ENCODE measurements at regions not wholly inside any gene's neighbourhood (a gene's known extent, or its start where the extent isn't known, plus 50 kb on each side); places are given as distances from the start of the nearest gene placed in this dataset.

- POLR2A ChIA-PET (ENCODE audit: unreplicated experiment): no interaction called here
- H3K27ac ChIP-seq (ENCODE audit: insufficient read depth, low read length): no peak overlapping the region
- H3K79me1 ChIP-seq (ENCODE audit: low read depth in 1 of 2, low read length in 2 of 2): no peaks in the 10 kb centered on the region
- no peak overlapping the region for H3K4me2 ChIP-seq (ENCODE audit: low read depth, low read length)
- no peak overlapping the region for H2BK120ac ChIP-seq (ENCODE audit: low read depth, low read length)
- no peaks in the 10 kb centered on the region for H3K36me3 ChIP-seq (ENCODE audit: control insufficient read depth, insufficient read depth, low read length)
- ATAC-seq (ENCODE audit: low read depth) (no peak), DNase-seq (no peak)
- WGBS, 2 experiments (ENCODE audit: extremely low coverage in 2 of 2, insufficient read length in 1 of 2): no CpG with 5 or more reads among the region's 1 CpG
- H2BK15ac ChIP-seq (ENCODE audit: low read depth, low read length): no peak overlapping the region
- no peaks in the 10 kb centered on the region for H3K27me3 ChIP-seq (ENCODE audit: control insufficient read depth, insufficient read depth, low read length)
- H3K9me3 ChIP-seq (ENCODE audit: control insufficient read depth, insufficient read depth, low read length): 0 out of 2 replicates have a peak, but pooled peaks cover 2% of the 10 kb centered on the region
- no peak overlapping the region for H3K4me3 ChIP-seq (ENCODE audit: insufficient read depth, low read depth, low read length)
- H3K9ac ChIP-seq (ENCODE audit: low read depth, low read length): no peak overlapping the region
- peaks cover 2% of the 10 kb centered on the region; the same call in 1 of the 2 replicates for H3K4me1 ChIP-seq (ENCODE audit: control insufficient read depth, insufficient read depth, low read length)
- H3K9me1 ChIP-seq (ENCODE audit: insufficient read depth, low read length): no peaks in the 10 kb centered on the region
- no peak overlapping the region for H4K91ac ChIP-seq (ENCODE audit: insufficient read depth, low read depth, low read length)
- no peak overlapping the region for H2AFZ ChIP-seq (replicated peaks; ENCODE audit: low read length, poor library complexity)
- H4K8ac ChIP-seq (ENCODE audit: low read depth in 2 of 2, low read length in 2 of 2): no peak overlapping the region
- H3K56ac ChIP-seq (ENCODE audit: extremely low read depth, insufficient read depth, low read length): no peak overlapping the region
- H3K14ac ChIP-seq (replicated peaks; ENCODE audit: low read depth, low read length): no peak overlapping the region
- no peak overlapping the region for H2AK9ac ChIP-seq (replicated peaks; ENCODE audit: low read depth, low read length, poor library complexity)
- H3K18ac ChIP-seq (ENCODE audit: low read depth, low read length): no peak overlapping the region
- H3K4ac ChIP-seq (ENCODE audit: low read depth, low read length): no peak overlapping the region
- no peak overlapping the region for H2BK5ac ChIP-seq (ENCODE audit: low read depth, low read length, poor library complexity, severe bottlenecking)
- intact Hi-C loops (cut with micrococcal nuclease) (no loop called here), dilution Hi-C loops (cut with HindIII; ENCODE audit: low sequenced_read_pairs, unreplicated experiment) (no loop called here), in situ Hi-C loops (cut with MboI; ENCODE audit: low sequenced_read_pairs) (no loop called here)
- no peaks in the 10 kb centered on the region for H4K20me1 ChIP-seq (ENCODE audit: insufficient read depth, low read length)
- BruUV-seq (replicated peaks): no TSS peak
- TF ChIP-seq POLR2A (IDR thresholded peaks at IDR 0.05; ENCODE audit: low read depth, low read length): no peak
- H4K5ac ChIP-seq (ENCODE audit: low read depth, low read length): no peak overlapping the region
- CTCF ChIA-PET: interaction anchor here (0.6 to 1.9 kb wide), 2 partner anchors 22 to 330 kb away, joined by 4 to 5 read pairs; no protein-coding TSS in a partner anchor
- H2BK20ac ChIP-seq (ENCODE audit: low read depth, low read length): no peak overlapping the region
- no peak overlapping the region for H2AK5ac ChIP-seq (ENCODE audit: low read depth, low read length)
- no peak overlapping the region for H3K23ac ChIP-seq (ENCODE audit: low read depth, low read length)
Observed at GRCh38 chr18:25674183-25674582, 322.2 kb upstream of the ZNF521 start.

Data from IMR-90 (cell line).